AG10803 (cell line): ENCODE measurements at regions not wholly inside any gene's neighbourhood (a gene's known extent, or its start where the extent isn't known, plus 50 kb on each side); places are given as distances from the start of the nearest gene placed in this dataset.

Experiments used
- DNase-seq: peaks from one replicate; pipeline ENCODE4 v3.0.0; 2010; ENCODE audit warnings: low read depth
- H3K4me3 ChIP-seq: 2 replicates; pipeline ENCODE4 v1.5.1; 2011; ENCODE audit warnings: mild to moderate bottlenecking, low read length, control low read depth
- TF ChIP-seq, protein P1 (sequence below): conservative IDR thresholded peaks from 2 replicates; pipeline ENCODE4 v1.5.1; 2011; ENCODE audit warnings: mild to moderate bottlenecking, low read length, control low read depth, inconsistent platforms

- TF ChIP-seq, protein P1, sequence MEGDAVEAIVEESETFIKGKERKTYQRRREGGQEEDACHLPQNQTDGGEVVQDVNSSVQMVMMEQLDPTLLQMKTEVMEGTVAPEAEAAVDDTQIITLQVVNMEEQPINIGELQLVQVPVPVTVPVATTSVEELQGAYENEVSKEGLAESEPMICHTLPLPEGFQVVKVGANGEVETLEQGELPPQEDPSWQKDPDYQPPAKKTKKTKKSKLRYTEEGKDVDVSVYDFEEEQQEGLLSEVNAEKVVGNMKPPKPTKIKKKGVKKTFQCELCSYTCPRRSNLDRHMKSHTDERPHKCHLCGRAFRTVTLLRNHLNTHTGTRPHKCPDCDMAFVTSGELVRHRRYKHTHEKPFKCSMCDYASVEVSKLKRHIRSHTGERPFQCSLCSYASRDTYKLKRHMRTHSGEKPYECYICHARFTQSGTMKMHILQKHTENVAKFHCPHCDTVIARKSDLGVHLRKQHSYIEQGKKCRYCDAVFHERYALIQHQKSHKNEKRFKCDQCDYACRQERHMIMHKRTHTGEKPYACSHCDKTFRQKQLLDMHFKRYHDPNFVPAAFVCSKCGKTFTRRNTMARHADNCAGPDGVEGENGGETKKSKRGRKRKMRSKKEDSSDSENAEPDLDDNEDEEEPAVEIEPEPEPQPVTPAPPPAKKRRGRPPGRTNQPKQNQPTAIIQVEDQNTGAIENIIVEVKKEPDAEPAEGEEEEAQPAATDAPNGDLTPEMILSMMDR: no peak
- DNase-seq: peak; percentile 23
- no peak overlapping the region for H3K4me3 ChIP-seq
Measured at GRCh38 chr12:47378907-47379306, 299.1 kb upstream of the AMIGO2 start.

DNA sequence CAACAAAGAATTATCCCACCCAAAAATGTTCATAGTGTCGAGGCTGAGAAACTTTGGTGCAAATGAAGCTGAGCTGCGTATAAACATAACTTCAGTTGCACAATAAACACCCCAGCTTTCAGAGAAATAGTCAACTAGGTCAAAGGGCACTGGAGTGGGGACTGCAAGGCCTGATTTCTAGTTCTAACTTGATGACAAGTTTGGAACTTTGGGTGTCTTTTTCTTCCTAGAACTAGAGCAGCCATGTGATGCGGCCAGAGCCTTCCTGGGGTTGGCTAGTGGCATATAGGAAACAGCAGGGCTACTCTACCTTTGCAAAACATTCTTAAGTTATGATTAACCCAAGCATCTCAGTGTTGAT lies 298.4 kb upstream of the AMIGO2 start:
- TF ChIP-seq, protein P1: no peak
- DNase-seq: peak; percentile 26
- no peak overlapping the region for H3K4me3 ChIP-seq

DNA sequence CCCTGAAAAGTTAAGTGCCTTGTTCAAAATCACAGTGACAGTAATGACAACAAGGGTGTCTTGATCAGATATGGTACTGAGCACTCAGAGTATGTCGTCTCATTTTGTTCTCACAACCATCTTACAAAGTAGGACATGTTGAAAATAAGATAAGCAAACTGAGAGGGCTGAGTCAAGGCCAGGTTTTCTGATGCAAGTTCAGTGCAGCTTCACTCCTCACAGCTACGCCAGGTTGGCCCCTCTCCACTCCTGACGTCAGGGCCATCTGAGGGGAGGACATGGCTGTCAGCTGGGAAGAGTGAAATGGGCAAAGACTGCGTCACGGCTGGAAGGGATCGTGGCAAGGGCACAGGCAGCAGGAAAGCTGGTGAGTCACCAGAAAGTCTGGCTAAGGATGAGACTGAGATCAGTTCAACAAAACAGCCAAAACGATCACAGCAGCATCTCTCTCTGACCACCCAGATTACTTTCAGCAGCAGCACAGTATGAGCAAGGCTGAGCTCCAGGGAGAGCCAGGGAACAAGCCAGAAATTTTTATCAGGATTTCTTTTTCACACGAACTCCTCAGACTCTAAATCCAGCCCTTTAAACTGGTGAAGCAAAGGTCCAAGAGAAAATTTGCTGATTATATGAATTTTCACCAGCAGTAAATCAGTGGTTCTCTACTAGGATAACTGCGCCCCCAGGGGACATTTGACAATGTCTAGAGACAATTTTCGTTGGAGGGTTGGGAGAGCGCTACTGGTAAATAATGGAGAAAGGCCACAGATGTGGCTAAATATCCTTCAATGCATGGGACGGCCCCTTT lies 297.9 kb upstream of the AMIGO2 start:
- TF ChIP-seq, protein P1: no peak
- H3K4me3 ChIP-seq: peak overlapping the region; percentile 13
- DNase-seq: peak; percentile 100

DNA sequence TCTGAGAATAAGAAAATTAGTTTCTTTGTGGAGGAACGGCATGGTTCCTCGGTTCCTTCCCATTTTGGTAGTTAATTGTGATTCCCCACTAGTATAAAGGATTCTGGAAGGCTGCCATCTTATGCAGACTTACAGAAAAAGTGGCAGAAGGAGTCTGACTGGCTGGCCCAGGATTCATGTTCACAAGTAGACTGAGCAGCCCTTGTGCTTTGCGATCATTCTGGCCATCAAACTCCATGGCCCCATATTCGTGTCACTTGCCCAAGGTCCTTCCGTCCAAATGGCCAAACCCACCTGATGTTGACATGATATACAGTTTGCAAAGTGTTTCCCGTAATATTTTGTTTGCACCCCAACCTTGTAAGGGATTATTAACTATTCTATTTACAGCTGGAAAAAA lies 297.2 kb upstream of the AMIGO2 start:
- TF ChIP-seq, protein P1: no peak
- peak; percentile 21 for DNase-seq
- no peak overlapping the region for H3K4me3 ChIP-seq

GRCh38 chr12:47373554-47374150 lies 293.9 kb upstream of the AMIGO2 start:
- TF ChIP-seq, protein P1: no peak
- DNase-seq: no peak

DNA sequence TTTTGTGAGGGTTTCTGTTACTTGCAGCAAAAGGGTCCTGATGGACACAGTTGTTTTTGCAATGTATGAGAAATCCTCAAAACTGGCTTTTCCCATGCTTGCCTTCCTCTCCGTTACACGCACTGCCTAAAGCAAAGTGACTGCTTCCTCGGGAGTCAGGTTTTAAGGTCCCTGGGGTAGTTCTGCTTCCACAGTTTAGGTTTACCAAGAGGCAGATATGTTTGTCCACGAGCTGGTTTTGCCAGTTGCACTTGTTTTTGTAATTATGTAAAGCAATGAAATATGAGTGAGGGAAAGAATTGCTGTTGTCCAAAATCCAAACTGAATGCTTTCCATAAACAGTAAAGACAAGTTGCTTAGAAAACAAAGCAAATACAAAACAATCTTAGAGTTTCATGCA lies 290.7 kb upstream of the AMIGO2 start:
- no peak for DNase-seq
- TF ChIP-seq, protein P1: no peak
- no peak overlapping the region for H3K4me3 ChIP-seq

More at GRCh38 chr12:47373554-47374150, 293.9 kb upstream of the AMIGO2 start:
- no peak overlapping the region for H3K4me3 ChIP-seq

DNA sequence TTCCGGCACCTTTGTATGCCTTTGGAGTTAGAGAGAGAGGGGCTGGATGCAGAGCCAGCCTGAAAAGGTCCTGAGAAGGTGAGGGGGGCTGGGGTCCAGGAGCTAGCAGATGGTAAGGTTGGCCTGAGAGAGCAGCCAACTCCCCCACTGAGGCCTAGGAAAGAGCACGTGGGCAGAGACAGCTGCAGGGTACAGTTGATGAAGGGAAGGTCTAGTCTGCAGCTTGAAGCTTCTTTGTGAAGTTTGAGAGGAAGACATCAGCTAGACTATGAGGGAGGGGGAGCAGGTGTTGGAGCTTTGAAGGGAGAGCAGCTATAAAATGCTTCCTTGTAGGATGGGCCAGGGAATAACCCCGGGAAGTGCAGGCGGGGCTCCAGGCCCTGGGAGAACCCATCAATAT lies 289.3 kb upstream of the AMIGO2 start:
- DNase-seq: no peak
- no peak overlapping the region for H3K4me3 ChIP-seq
- TF ChIP-seq, protein P1: no peak
